ENCODE measurements at regions not wholly inside any gene's neighbourhood (a gene's known extent, or its start where the extent isn't known, plus 50 kb on each side); places are given as distances from the start of the nearest gene placed in this dataset.

DNA sequence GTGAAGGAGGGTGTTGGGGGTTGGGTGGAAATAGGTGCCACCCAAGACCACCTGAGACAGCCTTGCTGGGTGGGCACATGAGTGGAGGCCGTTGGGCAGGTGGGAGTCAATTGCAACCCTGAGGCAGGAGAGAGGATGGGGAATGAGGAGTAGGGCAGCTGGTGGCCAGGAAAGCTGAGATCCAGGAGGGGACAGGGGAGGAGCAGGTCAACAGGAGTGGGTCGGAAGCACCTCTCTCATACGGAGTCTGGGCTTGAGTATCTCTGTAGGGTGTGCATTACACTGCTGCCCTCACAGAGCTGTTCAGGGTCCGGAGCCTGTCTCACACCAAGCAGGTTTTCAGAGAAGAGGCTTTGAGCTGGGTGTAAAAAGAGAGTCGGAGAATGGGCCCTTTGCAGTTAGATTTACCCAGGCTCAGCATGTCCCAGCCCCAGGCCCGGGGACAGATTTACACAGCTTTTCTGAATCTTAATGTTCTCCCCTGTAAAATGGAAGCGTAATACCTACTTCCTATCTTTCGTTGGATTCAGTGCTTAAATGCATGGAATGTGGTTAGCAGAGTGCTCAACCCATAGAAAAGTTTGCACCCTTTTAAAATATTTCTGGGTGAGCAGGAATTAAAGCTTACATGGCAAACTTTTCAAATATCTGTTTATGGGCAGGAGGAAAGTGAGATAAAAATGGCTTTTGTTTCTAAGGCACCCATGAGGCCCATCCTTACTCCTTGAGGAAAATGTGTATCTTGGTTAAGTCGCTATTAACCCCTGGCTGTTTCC, 144.0 kb upstream of the MYCN start:
- no peak for DNase-seq

DNA sequence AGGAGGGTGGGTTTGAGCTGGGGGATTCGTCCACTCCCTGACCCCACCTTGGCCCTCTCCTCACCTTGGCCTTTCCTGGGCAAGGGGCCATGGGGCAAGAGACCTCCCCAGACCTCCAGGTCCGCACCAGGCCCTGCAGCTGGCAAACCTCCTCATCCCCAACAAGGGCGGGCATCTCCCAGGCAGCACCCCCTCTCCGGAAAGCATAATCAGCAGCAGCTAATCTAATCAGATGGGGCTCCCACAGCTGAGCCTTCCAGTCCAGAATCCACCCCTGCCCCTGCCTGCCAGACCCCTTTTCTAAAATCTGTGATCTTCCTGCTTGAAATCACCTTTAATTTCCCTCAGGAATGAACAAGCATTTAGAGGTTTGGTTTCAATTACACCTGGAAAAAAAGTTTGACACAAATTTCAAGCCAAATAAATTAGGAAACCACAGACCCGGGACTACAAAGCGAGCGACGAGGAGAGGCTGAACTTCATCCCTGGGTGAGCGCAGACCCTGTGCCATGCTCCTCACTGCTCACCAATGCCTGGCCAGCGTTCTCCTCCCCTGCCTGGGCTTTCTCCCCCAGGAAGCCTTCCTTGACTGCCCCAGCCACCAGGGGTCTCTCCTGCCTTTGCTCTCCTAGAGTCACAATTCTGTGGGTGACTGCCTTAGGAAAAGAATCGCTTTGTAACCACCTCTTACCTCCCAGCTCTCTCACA, 143.0 kb upstream of the MYCN start:
- DNase-seq = no peak

DNA sequence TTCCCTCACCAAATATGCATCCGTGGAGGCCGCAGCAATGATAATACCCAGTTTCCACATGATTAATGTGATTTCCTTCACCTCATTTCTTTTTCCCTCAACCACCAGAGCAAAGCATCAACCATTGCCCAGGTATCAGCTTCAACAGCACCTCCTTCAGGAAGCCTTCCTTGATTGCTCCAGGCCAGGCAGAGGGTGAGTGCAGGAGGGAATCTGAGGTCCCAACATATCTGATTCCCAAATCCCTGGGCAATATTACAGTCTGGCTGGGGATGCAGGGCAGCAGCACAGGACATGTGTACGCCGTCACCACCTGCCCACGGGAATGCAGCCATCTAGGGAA, 142.4 kb upstream of the MYCN start:
- no peak for DNase-seq

DNA sequence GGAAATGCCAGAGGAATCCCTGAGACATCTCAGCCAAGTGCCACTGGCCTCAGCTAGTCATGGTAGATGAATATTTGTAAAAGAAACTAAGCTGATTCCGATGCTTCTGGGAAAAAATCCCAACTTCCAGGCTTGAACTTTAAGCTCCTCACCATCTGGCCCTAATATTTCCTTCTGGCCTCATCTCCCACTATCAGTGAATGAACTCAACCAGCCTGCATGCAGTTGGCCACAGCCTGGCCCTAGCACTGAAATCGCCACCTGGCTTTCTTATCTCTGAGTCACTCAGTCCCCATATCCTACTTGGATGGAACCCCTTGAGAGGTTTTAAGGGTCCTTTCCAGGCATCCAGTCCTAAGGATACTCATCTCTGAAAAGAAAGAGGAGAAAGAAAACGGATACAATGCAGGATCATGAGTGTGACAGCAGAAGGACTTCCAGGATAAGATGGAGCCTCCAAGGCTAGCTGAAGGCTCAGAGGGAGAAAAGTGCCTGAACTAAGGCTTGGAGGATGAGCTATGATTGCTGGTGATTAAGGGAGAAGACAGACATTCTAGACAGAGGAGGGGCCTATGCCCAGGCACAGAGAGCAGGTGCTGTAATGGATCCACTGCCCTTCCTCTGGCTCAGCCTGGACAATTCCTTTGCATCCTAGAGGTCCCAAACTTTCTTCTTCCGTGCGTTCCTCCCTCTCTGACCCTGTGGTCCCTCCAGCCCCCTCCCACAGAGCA, 141.5 kb upstream of the MYCN start:
- DNase-seq = no peak

GRCh38 chr2:15799432-15799827, 140.9 kb upstream of the MYCN start:
- DNase-seq = no peak

DNA sequence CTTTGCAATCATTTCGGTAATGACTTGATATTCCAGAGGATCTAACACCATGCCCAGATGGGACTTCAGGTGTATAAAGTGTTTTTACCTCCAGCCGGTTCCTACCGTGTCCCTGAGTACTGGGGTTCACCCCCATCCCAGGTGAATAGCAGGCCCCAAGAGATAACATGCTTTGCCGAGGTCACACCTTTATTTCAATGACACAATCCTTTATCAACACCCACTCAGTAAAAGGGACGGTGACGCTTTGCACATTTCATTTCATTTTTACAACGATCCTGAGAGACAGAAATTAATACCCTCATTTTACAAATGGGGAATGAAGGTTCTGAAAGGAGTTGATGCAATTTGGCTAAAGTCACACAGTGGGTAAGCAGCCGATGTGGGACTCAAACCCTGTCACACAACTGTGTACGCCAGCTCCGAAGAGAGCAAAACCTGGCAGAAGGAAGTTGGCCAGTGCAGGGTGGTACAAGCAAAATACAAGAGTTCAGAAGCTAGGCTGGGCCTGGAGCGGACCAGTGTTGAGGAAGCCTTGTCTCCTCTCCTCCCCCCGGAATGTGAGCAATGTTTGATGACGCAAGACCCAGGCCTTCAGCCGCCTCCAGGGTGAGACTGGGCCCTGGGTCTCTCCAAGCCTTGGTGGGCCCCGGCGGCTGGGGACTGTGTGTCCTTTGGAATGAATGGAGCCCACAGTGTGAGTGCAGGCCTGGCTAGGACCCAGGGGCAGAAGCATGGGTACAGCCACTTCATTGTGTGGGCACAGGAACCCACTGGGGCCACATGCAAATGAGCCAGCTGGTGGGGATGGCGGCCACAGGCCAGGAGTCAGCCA, 139.6 kb upstream of the MYCN start:
- no peak for DNase-seq

- DNase-seq = no peak
Measured at GRCh38 chr2:15801439-15801838, 138.9 kb upstream of the MYCN start.

GRCh38 chr2:15801904-15802303, 138.4 kb upstream of the MYCN start:
- no peak for DNase-seq

GRCh38 chr2:15802657-15803542, 137.4 kb upstream of the MYCN start:
- DNase-seq = no peak

DNA sequence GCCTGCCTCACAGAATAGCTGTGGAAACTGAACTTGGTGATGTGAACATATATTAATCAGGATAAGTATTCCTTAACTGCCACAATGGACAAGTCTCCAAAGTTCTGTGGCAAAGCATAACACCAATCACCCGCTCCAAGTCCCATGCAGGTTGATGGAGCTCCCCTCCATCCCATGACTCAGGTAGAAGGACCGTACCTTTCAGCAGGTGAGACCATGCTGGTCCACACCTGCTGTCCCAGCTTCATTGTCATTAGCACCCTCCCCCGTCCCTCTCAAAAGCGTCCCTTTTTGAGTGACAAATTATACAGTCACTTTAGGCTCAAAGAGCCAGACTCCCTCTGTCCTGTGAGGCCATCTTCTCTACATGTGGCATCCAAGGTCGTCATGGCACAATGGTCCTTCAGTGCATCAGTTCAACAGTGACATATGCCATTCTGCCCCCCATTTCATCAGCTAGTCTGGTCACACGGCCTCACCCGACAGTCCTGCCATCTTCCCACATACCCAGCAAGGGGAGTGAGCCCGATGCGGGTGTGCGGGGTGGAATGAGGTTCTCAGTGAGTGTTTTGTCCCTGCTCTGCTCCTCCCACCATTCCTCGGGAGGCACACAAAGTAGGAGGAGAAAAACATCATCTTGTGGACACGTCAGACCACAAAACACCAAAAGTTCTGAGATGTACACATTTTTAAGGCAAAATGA, 136.7 kb upstream of the MYCN start:
- no peak for DNase-seq

GRCh38 chr2:15804246-15804619, 136.1 kb upstream of the MYCN start:
- no peak for DNase-seq

DNA sequence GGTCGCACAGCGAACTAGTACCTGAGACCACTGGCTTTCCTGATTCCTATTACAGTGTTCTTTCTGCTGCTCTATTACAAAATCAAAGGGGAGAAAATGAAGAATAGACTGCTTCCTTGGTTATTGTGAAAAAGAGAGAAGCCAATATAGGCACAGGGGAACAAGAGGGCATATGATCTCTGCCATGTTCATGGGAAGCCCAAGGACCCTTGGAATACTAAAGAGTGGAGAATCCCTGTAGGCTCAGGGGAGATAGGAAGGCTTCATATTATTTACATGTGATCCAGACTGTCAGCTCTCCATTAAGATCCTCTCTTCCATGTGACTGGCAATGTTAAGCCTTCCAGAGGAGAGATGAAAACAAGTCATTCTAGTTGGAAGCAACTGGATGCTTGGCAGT, 135.7 kb upstream of the MYCN start:
- no peak for DNase-seq

DNA sequence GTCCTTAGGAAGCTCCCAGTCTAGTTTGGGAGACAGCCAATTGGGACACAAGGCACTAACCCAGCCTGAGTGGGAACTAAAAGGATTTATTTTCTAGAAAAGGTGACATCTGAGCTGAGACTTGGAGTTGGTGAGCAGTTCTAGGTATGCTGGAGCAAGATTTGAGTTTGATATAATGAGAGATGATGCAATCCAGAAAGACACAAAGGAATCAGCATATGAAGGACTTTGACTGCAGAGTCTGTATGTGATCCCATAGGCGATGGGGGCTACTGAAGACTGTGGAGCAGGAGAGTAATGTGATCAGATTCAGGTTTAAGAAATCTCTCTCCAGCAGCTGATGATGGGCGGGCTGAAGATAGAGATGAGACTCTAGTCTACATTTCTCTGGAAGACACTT, 135.1 kb upstream of the MYCN start:
- no peak for DNase-seq

DNA sequence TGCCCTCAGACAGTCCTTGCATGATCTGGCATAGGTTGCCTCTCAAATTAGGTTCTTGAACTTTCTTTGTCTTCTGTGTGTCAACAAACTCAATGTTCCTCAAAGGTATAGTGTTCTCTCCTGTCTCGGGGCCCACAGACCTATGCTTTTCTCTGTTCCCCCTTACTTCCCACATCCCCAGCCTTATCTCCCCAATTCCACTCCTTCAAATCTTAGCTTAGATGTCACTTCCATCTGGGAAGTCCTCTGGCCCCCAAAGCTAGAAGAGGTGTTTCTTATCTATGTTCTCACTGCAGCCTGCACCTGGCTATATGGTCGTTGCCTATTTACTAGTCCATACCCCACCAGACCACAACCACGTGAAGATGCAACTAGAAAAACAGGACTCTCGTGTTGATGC, 134.6 kb upstream of the MYCN start:
- no peak for DNase-seq

GRCh38 chr2:15806801-15807417, 133.4 kb upstream of the MYCN start:
- no peak for DNase-seq

- DNase-seq = no peak
Measured at GRCh38 chr2:15807418-15808203, 132.7 kb upstream of the MYCN start.

GRCh38 chr2:15808204-15808910, 132.0 kb upstream of the MYCN start:
- DNase-seq = no peak

DNA sequence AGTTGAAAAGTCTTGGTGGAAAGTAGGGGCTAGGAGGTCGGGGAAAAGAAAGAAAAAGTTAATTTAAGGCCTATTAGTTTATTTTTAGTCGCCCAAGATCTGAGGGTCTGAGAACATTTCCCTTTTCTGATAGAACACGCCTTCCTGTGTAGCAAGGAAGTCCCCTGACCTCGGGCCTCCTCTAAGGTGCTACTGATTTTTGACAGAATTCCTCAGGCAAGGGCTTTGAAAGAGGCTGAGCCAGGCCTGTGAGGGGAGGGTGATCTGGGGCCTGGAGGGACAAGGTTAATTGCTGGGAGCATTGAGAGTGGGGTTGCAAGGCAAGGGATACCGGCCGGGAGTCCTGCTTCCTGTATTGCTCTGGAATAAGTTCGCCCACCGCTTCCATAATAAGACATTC, 131.4 kb upstream of the MYCN start:
- no peak for DNase-seq

DNA sequence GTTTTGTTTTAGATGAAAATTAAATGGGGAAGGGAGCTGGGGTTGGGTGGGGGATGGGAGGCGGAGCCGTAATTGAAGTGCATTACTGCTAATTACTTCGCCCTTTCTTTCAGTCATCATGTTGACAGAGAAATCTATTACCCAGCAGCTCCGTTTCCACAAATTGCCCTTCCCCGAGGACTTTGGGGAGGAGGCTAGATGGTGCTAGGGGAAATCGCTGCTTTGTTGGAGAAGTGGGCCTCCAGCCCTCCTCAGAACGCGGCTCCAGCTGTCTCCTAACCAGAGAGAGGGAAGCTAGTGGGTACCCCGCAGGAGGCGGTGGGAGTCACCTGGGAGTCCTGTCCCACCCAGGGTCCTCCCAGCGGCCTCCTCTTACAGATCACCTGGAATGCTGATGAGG, 130.9 kb upstream of the MYCN start:
- no peak for DNase-seq
